B cell (primary cell): ENCODE measurements at regions not wholly inside any gene's neighbourhood (a gene's known extent, or its start where the extent isn't known, plus 50 kb on each side); places are given as distances from the start of the nearest gene placed in this dataset.

Source experiments
- ATAC-seq: fragments of 200-7000 bp; cut with Tn5 transposase; one replicate; pipeline ENCODE4 v1.10.0; 2021; ENCODE audit warnings: low read depth, mild to moderate bottlenecking, moderate number of reproducible peaks, moderate library complexity
- CTCF ChIA-PET: fragments of 350-600 bp; sonication (Branson Sonifier 250); formaldehyde crosslinking; loops from one replicate; lab custom pipeline; 2021; ENCODE audit warnings: antibody characterized with exemption, inconsistent platforms; lab: Charles Lee
- POLR2A ChIA-PET: fragments of 350-600 bp; sonication (Branson Sonifier 250); formaldehyde crosslinking; loops from one replicate; lab custom pipeline; 2021; ENCODE audit warnings: antibody characterized with exemption; lab: Charles Lee
- DNase-seq: peaks from one replicate; pipeline ENCODE4 v3.0.0; 2013
- H2AFZ ChIP-seq: 2 replicates; pipeline ENCODE4 v1.6.1; 2012; ENCODE audit warnings: mild to moderate bottlenecking, low read depth, low read length; ENCODE audit not compliant: insufficient read depth, poor library complexity, severe bottlenecking
- H3K27ac ChIP-seq, 2 donors: 1 replicate in 1 of 2; 2 replicates in 1 of 2; pipeline ENCODE4 v1.5.1; 2012 to 2013; ENCODE audit warnings: low read length in 2 of 2, mild to moderate bottlenecking in 2 of 2, moderate library complexity in 1 of 2
- H3K27me3 ChIP-seq, 4 experiments: fragments of 200-600 bp in 1 of 4; sonication (generic) in 1 of 4; replicated peaks in 1 of 4; 1 replicate in 2 of 4; 2 replicates in 2 of 4; pipeline versions ENCODE4 v1.6.1 to v1.7.0; 2013 to 2016; ENCODE audit warnings: low read length in 3 of 4, mild to moderate bottlenecking in 2 of 4, mixed read lengths in 1 of 4, moderate library complexity in 1 of 4; ENCODE audit not compliant: insufficient read depth in 4 of 4, control insufficient read depth in 3 of 4; ENCODE audit errors: control extremely low read depth in 1 of 4
- H3K36me3 ChIP-seq, 2 experiments: replicated peaks in 1 of 2; 1 replicate in 1 of 2; 2 replicates in 1 of 2; pipeline versions ENCODE4 v1.6.1 to v1.7.1; 2013; ENCODE audit warnings: low read length in 1 of 2; ENCODE audit not compliant: insufficient read depth in 2 of 2, control insufficient read depth in 1 of 2; ENCODE audit errors: control extremely low read depth in 1 of 2, extremely low read depth in 1 of 2
- H3K4me1 ChIP-seq, 2 donors: fragments of 200-600 bp in 1 of 2; sonication (generic) in 1 of 2; 1 replicate in 1 of 2; 2 replicates in 1 of 2; pipeline versions ENCODE4 v1.5.1 to v1.6.1; 2013 to 2017; ENCODE audit warnings: low read length in 2 of 2; ENCODE audit not compliant: control insufficient read depth in 2 of 2, insufficient read depth in 2 of 2
- H3K4me2 ChIP-seq: replicated peaks from 2 replicates; pipeline ENCODE3; 2012; ENCODE audit warnings: mild to moderate bottlenecking, low read depth, low read length; ENCODE audit not compliant: poor library complexity, severe bottlenecking
- H3K4me3 ChIP-seq, 5 experiments: fragments of 200-600 bp in 1 of 5; sonication (generic) in 1 of 5; 1 replicate in 3 of 5; 2 replicates in 2 of 5; pipeline versions ENCODE4 v1.5.1 to v1.7.0; 2011 to 2016; ENCODE audit warnings: low read length in 4 of 5, mild to moderate bottlenecking in 4 of 5, low read depth in 2 of 5, control low read depth in 1 of 5, moderate library complexity in 1 of 5; ENCODE audit not compliant: insufficient read depth in 1 of 5; ENCODE audit errors: control extremely low read depth in 1 of 5, extremely low read depth in 1 of 5
- H3K79me2 ChIP-seq: fragments of 200-600 bp; sonication (generic); one replicate; pipeline ENCODE4 v1.6.0; 2016; ENCODE audit warnings: low read length; ENCODE audit not compliant: control insufficient read depth, insufficient read depth
- H3K9ac ChIP-seq: fragments of 200-600 bp; sonication (generic); 2 replicates; pipeline ENCODE4 v1.6.1; 2017; ENCODE audit warnings: mild to moderate bottlenecking, low read length, moderate library complexity
- H3K9me3 ChIP-seq, 3 donors: one replicate each; pipeline versions ENCODE4 v1.6.1 to v1.7.1; 2013; ENCODE audit warnings: low read length in 2 of 3; ENCODE audit not compliant: control insufficient read depth in 2 of 3, insufficient read depth in 1 of 3; ENCODE audit errors: control extremely low read depth in 1 of 3
- H4K20me1 ChIP-seq: 2 replicates; pipeline ENCODE4 v1.6.0; 2012; ENCODE audit warnings: mild to moderate bottlenecking, low read length; ENCODE audit not compliant: insufficient read depth, control insufficient read depth, poor library complexity, severe bottlenecking
- H3K27ac Mint-ChIP-seq: one replicate; pipeline ENCODE4 v1.8.0; 2021; ENCODE audit warnings: mixed read lengths
- H3K27me3 Mint-ChIP-seq: one replicate; pipeline ENCODE4 v1.8.0; 2021; ENCODE audit warnings: mixed read lengths
- H3K4me1 Mint-ChIP-seq: one replicate; pipeline ENCODE4 v1.8.0; 2021; ENCODE audit warnings: mixed read lengths
- H3K4me3 Mint-ChIP-seq: one replicate; pipeline ENCODE4 v1.8.0; 2021; ENCODE audit warnings: mixed read lengths
- H3K9me3 Mint-ChIP-seq: one replicate; pipeline ENCODE4 v1.8.0; 2022; ENCODE audit warnings: mixed read lengths; ENCODE audit not compliant: insufficient read depth
- EZH2 ChIP-seq: IDR thresholded peaks from 2 replicates; pipeline ENCODE4 v1.6.1; 2012; ENCODE audit warnings: borderline replicate concordance, low read depth, mild to moderate bottlenecking, moderate library complexity, low read length; ENCODE audit not compliant: insufficient read depth, poor library complexity, severe bottlenecking
- WGBS: methylation state at CpG from one replicate; pipeline ENCODE4 v1.1.5; 2013; ENCODE audit warnings: missing lambda C conversion rate; ENCODE audit not compliant: insufficient coverage; 5-methylcytosine and 5-hydroxymethylcytosine counted together
- intact Hi-C: fragments of 100-400 bp; cut with micrococcal nuclease; formaldehyde crosslinking; loops from one replicate; pipeline ENCODE4 v1.10.0; 2022
- TF ChIP-seq, protein P1 (sequence below): fragments of 200-600 bp; IDR thresholded peaks from one replicate; pipeline ENCODE4 v1.8.0; 2022; ENCODE audit warnings: antibody characterized with exemption, mild to moderate bottlenecking

DNA sequence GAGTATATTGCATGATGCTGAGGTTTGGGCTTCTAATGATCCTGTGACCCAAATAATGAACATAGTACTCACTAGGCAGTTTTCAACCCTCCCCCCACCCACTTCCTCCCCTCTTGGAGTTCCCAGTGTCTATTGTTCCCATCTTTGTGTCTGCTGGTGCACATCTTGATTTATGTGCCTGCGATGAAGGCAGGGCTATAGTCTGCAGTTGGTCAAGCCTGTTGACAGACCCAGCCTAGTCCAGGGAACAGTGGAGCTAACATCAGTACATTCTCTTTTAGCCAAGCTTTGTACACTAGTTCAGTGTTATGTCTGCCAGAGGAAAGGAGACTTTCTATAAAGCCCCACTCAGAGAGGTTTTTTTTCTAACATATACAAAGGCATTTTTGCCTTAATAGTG lies 287.6 kb downstream of the CPS1 start:
- intact Hi-C loops: no loop called here
- Mint-ChIP-seq H3K9me3 (no peaks in the 10 kb centered on the region), H3K4me3 (no peak overlapping the region), H3K4me1 (no peaks in the 10 kb centered on the region), H3K27me3 (no peaks in the 10 kb centered on the region), H3K27ac (no peak overlapping the region)
- ATAC-seq (no peak), DNase-seq (no peak)
- Histone ChIP-seq H2AFZ (no peak overlapping the region), H3K27ac (no peak overlapping the region), H3K79me2 (no peaks in the 10 kb centered on the region), H3K36me3 (no peaks in the 10 kb centered on the region), H3K4me3 (no peak overlapping the region), H3K9ac (no peak overlapping the region), H3K4me1 (no peaks in the 10 kb centered on the region), H3K4me2 (no peak overlapping the region), H3K27me3 (no peaks in the 10 kb centered on the region), H3K9me3 (peaks cover 0 to 2% (median 0%) of the 10 kb centered on the region in 3 donors), H4K20me1 (no peaks in the 10 kb centered on the region)
- POLR2A ChIA-PET: no interaction called here
- CTCF ChIA-PET: no interaction called here
- no CpG with 5 or more reads among the region's 1 CpG for WGBS
- no peak for TF ChIP-seq EZH2
- TF ChIP-seq, protein P1, sequence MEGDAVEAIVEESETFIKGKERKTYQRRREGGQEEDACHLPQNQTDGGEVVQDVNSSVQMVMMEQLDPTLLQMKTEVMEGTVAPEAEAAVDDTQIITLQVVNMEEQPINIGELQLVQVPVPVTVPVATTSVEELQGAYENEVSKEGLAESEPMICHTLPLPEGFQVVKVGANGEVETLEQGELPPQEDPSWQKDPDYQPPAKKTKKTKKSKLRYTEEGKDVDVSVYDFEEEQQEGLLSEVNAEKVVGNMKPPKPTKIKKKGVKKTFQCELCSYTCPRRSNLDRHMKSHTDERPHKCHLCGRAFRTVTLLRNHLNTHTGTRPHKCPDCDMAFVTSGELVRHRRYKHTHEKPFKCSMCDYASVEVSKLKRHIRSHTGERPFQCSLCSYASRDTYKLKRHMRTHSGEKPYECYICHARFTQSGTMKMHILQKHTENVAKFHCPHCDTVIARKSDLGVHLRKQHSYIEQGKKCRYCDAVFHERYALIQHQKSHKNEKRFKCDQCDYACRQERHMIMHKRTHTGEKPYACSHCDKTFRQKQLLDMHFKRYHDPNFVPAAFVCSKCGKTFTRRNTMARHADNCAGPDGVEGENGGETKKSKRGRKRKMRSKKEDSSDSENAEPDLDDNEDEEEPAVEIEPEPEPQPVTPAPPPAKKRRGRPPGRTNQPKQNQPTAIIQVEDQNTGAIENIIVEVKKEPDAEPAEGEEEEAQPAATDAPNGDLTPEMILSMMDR: no peak

DNA sequence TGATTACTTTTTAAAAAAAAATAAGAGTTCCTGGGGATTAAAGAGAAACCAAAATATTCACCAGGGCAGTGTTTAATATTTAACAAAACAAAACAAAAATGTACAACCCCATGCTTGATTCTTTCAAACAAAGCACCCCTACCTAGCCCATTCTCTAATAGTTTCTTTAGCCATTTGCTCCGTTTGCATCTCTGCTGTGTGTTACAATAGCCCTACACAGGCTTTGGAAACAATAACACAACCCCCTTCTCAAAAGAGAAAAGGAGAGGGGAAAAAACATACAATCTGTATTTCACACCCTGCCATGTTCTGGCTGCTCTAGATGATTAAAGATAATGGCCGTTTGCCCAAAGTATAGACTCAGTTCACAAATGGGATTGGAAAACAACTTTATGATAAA lies 302.9 kb downstream of the CPS1 start:
- H3K79me2 ChIP-seq: no peaks in the 10 kb centered on the region

More for the DNA sequence above, 302.9 kb downstream of the CPS1 start:
- ChIA-PET POLR2A (no interaction called here), CTCF (no interaction called here)
- Histone ChIP-seq H3K4me1 (no peaks in the 10 kb centered on the region), H3K36me3 (no peaks in the 10 kb centered on the region), H3K27me3 (no peaks in the 10 kb centered on the region), H3K27ac (no peak overlapping the region), H3K9ac (no peak overlapping the region), H3K4me3 (no peak overlapping the region), H2AFZ (no peak overlapping the region), H3K9me3 (no peaks in the 10 kb centered on the region), H3K4me2 (no peak overlapping the region), H4K20me1 (no peaks in the 10 kb centered on the region)
- TF ChIP-seq, protein P1: no peak
- no peak for TF ChIP-seq EZH2
- Mint-ChIP-seq H3K9me3 (no peaks in the 10 kb centered on the region), H3K4me1 (no peaks in the 10 kb centered on the region), H3K27me3 (no peaks in the 10 kb centered on the region), H3K4me3 (no peak overlapping the region), H3K27ac (no peak overlapping the region)
- intact Hi-C loops: no loop called here
- no peak for ATAC-seq
- no CpG with 5 or more reads among the region's 2 CpGs for WGBS
- DNase-seq: no peak
